GM23338 (cell line): ENCODE measurements at regions not wholly inside any gene's neighbourhood (a gene's known extent, or its start where the extent isn't known, plus 50 kb on each side); places are given as distances from the start of the nearest gene placed in this dataset.

ENCODE experiments used
- ATAC-seq: fragments of 200-7000 bp; cut with Tn5 transposase; 3 replicates; pipeline ENCODE4 v1.9.1; 2020
- DNase-seq: peaks from one replicate; pipeline ENCODE4 v3.0.0-alpha.2; 2015; ENCODE audit warnings: low spot score
- H2AFZ ChIP-seq: fragments of 200-600 bp; sonication (generic); 2 replicates; pipeline ENCODE4 v1.8.0; 2016; ENCODE audit warnings: antibody characterized with exemption, mild to moderate bottlenecking, moderate library complexity
- H3F3A ChIP-seq: fragments of 200-600 bp; sonication (generic); replicated peaks from 2 replicates; pipeline ENCODE4 v1.8.0; 2017; ENCODE audit warnings: antibody characterized with exemption, mixed run types, low read depth
- H3K27ac ChIP-seq: fragments of 200-600 bp; sonication (generic); 2 replicates; pipeline ENCODE4 v1.6.1; 2016; ENCODE audit warnings: low read depth
- H3K27me3 ChIP-seq: fragments of 200-600 bp; sonication (generic); 2 replicates; pipeline ENCODE4 v1.8.0; 2016; ENCODE audit warnings: mild to moderate bottlenecking, mixed run types, moderate library complexity; ENCODE audit not compliant: insufficient read depth
- H3K36me3 ChIP-seq: fragments of 200-600 bp; sonication (generic); 2 replicates; pipeline ENCODE4 v1.8.0; 2016; ENCODE audit warnings: mild to moderate bottlenecking; ENCODE audit not compliant: insufficient read depth
- H3K4me1 ChIP-seq: fragments of 200-600 bp; sonication (generic); 2 replicates; pipeline ENCODE4 v1.8.0; 2016; ENCODE audit warnings: mild to moderate bottlenecking, moderate library complexity; ENCODE audit not compliant: insufficient read depth
- H3K4me2 ChIP-seq: fragments of 200-600 bp; sonication (generic); 2 replicates; pipeline ENCODE4 v1.7.1; 2017; ENCODE audit warnings: mixed run types
- H3K4me3 ChIP-seq: fragments of 200-600 bp; sonication (generic); 2 replicates; pipeline ENCODE4 v1.6.1; 2016; ENCODE audit warnings: mixed run types
- H3K79me2 ChIP-seq: fragments of 200-600 bp; sonication (generic); replicated peaks from 2 replicates; pipeline ENCODE4 v1.8.0; 2017; ENCODE audit warnings: mild to moderate bottlenecking; ENCODE audit not compliant: insufficient read depth
- H3K9me2 ChIP-seq: fragments of 200-600 bp; sonication (generic); 2 replicates; pipeline ENCODE4 v1.8.0; 2017; ENCODE audit not compliant: insufficient read depth
- H4K20me1 ChIP-seq: fragments of 200-600 bp; sonication (generic); replicated peaks from 2 replicates; pipeline ENCODE4 v1.8.0; 2017; ENCODE audit warnings: mild to moderate bottlenecking; ENCODE audit not compliant: insufficient read depth
- H3K27ac Mint-ChIP-seq: 2 replicates; pipeline ENCODE4 v1.8.0; 2020; ENCODE audit warnings: inconsistent platforms, mild to moderate bottlenecking, moderate library complexity, mixed read lengths
- H3K27me3 Mint-ChIP-seq: 3 replicates; pipeline ENCODE4 v1.8.0; 2022; ENCODE audit warnings: low read depth, mild to moderate bottlenecking, moderate library complexity, mixed read lengths, inconsistent platforms; ENCODE audit not compliant: insufficient read depth, poor library complexity
- H3K36me3 Mint-ChIP-seq: 3 replicates; pipeline ENCODE4 v1.8.0; 2021; ENCODE audit warnings: low read depth, mild to moderate bottlenecking, inconsistent platforms, moderate library complexity, mixed read lengths
- H3K4me1 Mint-ChIP-seq: 3 replicates; pipeline ENCODE4 v1.8.0; 2020; ENCODE audit warnings: mild to moderate bottlenecking, inconsistent platforms, mixed read lengths
- H3K4me3 Mint-ChIP-seq: 3 replicates; pipeline ENCODE4 v1.8.0; 2021; ENCODE audit warnings: moderate library complexity, mild to moderate bottlenecking, inconsistent platforms, mixed read lengths
- H3K9me3 Mint-ChIP-seq: 3 replicates; pipeline ENCODE4 v1.8.0; 2020; ENCODE audit warnings: moderate library complexity, mild to moderate bottlenecking, inconsistent platforms, mixed read lengths
- EZH2 ChIP-seq: fragments of 200-600 bp; sonication (generic); IDR thresholded peaks from one replicate; pipeline ENCODE4 v1.8.0; 2017; ENCODE audit warnings: antibody characterized with exemption, mild to moderate bottlenecking, low read depth; ENCODE audit not compliant: unreplicated experiment
- JUNB ChIP-seq: IDR thresholded peaks from one replicate; pipeline ENCODE4 v1.6.1; 2016; ENCODE audit warnings: antibody characterized with exemption; ENCODE audit not compliant: unreplicated experiment
- NANOG ChIP-seq: IDR thresholded peaks from 2 replicates; pipeline ENCODE4 v1.6.1; 2016; ENCODE audit warnings: antibody characterized with exemption, borderline replicate concordance
- POLR2AphosphoS5 ChIP-seq: IDR thresholded peaks from 2 replicates; pipeline ENCODE4 v1.6.1; 2016; ENCODE audit warnings: antibody characterized with exemption, low read depth
- ZNF114 ChIP-seq: fragments of 250-450 bp; sonication (Bioruptor Pico); IDR thresholded peaks from 2 replicates; pipeline ENCODE4 v1.5.0; 2020; ENCODE audit warnings: mild to moderate bottlenecking, moderate library complexity
- ZNF331 ChIP-seq: fragments of 250-450 bp; sonication (Bioruptor Pico); IDR thresholded peaks from 2 replicates; pipeline ENCODE4 v1.5.0; 2020; ENCODE audit warnings: low read depth, mild to moderate bottlenecking, moderate library complexity
- TF ChIP-seq, protein P1 (sequence below): IDR thresholded peaks from 2 replicates; pipeline ENCODE4 v1.6.1; 2016; ENCODE audit warnings: antibody characterized with exemption
- TF ChIP-seq, protein P2 (sequence below): IDR thresholded peaks from one replicate; pipeline ENCODE4 v1.6.1; 2018; ENCODE audit warnings: antibody characterized with exemption; ENCODE audit not compliant: unreplicated experiment
- TF ChIP-seq, protein P3 (sequence below): fragments of 250-450 bp; sonication (Bioruptor Pico); IDR thresholded peaks from 2 replicates; pipeline ENCODE4 v1.5.0; 2020; ENCODE audit warnings: mild to moderate bottlenecking, moderate library complexity

DNA sequence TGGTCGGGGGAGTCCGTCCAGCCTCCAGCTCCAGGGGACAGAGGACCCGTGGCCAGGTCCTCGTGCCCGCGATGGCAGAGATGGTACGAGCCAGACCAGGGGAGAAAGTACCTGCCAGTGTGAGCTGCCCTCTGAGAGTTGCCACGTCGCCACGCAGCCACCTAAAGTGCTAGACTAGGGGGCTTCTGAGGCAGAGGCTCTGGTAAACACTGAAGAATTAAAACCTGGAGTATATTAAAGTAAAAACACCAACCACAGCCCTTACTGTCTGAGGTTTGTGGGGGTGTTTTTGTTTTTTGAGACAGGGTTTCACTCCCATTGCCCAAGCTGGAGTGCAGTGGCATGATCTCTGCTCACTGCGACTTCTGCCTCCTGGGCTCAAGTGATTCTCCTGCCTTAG is 60.1 kb upstream of the SORCS2 start:
- H3K4me3 Mint-ChIP-seq: no peak overlapping the region
- Histone ChIP-seq H3K4me1 (peaks cover 8% of the 10 kb centered on the region), H3K79me2 (no peaks in the 10 kb centered on the region), H4K20me1 (no peaks in the 10 kb centered on the region), H3K4me2 (no peak overlapping the region), H3K4me3 (no peak overlapping the region), H3K27me3 (no peaks in the 10 kb centered on the region), H3K36me3 (no peaks in the 10 kb centered on the region), H3K27ac (no peak overlapping the region), H2AFZ (no peak overlapping the region), H3K9me2 (peaks cover 3% of the 10 kb centered on the region; the same call in 1 of the 2 replicates), H3F3A (no peaks in the 10 kb centered on the region)
- no peak for TF ChIP-seq EZH2
- TF ChIP-seq, protein P1, sequence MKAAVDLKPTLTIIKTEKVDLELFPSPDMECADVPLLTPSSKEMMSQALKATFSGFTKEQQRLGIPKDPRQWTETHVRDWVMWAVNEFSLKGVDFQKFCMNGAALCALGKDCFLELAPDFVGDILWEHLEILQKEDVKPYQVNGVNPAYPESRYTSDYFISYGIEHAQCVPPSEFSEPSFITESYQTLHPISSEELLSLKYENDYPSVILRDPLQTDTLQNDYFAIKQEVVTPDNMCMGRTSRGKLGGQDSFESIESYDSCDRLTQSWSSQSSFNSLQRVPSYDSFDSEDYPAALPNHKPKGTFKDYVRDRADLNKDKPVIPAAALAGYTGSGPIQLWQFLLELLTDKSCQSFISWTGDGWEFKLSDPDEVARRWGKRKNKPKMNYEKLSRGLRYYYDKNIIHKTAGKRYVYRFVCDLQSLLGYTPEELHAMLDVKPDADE: no peak
- no peak for TF ChIP-seq POLR2AphosphoS5
- no peak for TF ChIP-seq ZNF331 (CRISPR knock-in tag)
- TF ChIP-seq, protein P2, sequence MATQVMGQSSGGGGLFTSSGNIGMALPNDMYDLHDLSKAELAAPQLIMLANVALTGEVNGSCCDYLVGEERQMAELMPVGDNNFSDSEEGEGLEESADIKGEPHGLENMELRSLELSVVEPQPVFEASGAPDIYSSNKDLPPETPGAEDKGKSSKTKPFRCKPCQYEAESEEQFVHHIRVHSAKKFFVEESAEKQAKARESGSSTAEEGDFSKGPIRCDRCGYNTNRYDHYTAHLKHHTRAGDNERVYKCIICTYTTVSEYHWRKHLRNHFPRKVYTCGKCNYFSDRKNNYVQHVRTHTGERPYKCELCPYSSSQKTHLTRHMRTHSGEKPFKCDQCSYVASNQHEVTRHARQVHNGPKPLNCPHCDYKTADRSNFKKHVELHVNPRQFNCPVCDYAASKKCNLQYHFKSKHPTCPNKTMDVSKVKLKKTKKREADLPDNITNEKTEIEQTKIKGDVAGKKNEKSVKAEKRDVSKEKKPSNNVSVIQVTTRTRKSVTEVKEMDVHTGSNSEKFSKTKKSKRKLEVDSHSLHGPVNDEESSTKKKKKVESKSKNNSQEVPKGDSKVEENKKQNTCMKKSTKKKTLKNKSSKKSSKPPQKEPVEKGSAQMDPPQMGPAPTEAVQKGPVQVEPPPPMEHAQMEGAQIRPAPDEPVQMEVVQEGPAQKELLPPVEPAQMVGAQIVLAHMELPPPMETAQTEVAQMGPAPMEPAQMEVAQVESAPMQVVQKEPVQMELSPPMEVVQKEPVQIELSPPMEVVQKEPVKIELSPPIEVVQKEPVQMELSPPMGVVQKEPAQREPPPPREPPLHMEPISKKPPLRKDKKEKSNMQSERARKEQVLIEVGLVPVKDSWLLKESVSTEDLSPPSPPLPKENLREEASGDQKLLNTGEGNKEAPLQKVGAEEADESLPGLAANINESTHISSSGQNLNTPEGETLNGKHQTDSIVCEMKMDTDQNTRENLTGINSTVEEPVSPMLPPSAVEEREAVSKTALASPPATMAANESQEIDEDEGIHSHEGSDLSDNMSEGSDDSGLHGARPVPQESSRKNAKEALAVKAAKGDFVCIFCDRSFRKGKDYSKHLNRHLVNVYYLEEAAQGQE: no peak
- no peak for TF ChIP-seq NANOG
- no peak for TF ChIP-seq JUNB
- TF ChIP-seq, protein P3, sequence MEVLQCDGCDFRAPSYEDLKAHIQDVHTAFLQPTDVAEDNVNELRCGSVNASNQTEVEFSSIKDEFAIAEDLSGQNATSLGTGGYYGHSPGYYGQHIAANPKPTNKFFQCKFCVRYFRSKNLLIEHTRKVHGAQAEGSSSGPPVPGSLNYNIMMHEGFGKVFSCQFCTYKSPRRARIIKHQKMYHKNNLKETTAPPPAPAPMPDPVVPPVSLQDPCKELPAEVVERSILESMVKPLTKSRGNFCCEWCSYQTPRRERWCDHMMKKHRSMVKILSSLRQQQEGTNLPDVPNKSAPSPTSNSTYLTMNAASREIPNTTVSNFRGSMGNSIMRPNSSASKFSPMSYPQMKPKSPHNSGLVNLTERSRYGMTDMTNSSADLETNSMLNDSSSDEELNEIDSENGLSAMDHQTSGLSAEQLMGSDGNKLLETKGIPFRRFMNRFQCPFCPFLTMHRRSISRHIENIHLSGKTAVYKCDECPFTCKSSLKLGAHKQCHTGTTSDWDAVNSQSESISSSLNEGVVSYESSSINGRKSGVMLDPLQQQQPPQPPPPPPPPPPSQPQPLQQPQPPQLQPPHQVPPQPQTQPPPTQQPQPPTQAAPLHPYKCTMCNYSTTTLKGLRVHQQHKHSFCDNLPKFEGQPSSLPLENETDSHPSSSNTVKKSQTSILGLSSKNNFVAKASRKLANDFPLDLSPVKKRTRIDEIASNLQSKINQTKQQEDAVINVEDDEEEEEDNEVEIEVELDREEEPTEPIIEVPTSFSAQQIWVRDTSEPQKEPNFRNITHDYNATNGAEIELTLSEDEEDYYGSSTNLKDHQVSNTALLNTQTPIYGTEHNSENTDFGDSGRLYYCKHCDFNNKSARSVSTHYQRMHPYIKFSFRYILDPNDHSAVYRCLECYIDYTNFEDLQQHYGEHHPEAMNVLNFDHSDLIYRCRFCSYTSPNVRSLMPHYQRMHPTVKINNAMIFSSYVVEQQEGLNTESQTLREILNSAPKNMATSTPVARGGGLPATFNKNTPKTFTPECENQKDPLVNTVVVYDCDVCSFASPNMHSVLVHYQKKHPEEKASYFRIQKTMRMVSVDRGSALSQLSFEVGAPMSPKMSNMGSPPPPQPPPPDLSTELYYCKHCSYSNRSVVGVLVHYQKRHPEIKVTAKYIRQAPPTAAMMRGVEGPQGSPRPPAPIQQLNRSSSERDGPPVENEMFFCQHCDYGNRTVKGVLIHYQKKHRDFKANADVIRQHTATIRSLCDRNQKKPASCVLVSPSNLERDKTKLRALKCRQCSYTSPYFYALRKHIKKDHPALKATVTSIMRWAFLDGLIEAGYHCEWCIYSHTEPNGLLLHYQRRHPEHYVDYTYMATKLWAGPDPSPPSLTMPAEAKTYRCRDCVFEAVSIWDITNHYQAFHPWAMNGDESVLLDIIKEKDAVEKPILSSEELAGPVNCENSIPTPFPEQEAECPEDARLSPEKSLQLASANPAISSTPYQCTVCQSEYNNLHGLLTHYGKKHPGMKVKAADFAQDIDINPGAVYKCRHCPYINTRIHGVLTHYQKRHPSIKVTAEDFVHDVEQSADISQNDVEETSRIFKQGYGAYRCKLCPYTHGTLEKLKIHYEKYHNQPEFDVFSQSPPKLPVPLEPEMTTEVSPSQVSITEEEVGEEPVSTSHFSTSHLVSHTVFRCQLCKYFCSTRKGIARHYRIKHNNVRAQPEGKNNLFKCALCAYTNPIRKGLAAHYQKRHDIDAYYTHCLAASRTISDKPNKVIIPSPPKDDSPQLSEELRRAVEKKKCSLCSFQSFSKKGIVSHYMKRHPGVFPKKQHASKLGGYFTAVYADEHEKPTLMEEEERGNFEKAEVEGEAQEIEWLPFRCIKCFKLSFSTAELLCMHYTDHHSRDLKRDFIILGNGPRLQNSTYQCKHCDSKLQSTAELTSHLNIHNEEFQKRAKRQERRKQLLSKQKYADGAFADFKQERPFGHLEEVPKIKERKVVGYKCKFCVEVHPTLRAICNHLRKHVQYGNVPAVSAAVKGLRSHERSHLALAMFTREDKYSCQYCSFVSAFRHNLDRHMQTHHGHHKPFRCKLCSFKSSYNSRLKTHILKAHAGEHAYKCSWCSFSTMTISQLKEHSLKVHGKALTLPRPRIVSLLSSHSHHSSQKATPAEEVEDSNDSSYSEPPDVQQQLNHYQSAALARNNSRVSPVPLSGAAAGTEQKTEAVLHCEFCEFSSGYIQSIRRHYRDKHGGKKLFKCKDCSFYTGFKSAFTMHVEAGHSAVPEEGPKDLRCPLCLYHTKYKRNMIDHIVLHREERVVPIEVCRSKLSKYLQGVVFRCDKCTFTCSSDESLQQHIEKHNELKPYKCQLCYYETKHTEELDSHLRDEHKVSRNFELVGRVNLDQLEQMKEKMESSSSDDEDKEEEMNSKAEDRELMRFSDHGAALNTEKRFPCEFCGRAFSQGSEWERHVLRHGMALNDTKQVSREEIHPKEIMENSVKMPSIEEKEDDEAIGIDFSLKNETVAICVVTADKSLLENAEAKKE (CRISPR knock-in tag): no peak
- TF ChIP-seq ZNF114 (CRISPR knock-in tag): no peak
- H3K27ac Mint-ChIP-seq: no peak overlapping the region
- H3K4me1 Mint-ChIP-seq: peaks cover 19% of the 10 kb centered on the region
- H3K27me3 Mint-ChIP-seq: peaks cover 10% of the 10 kb centered on the region
- no peaks in the 10 kb centered on the region for H3K36me3 Mint-ChIP-seq
- DNase-seq (no peak), ATAC-seq (no peak)
- no peaks in the 10 kb centered on the region; the same call in 2 of the 3 replicates for H3K9me3 Mint-ChIP-seq
